Gastroesophageal sphincter (tissue), 4 donors: ENCODE measurements at regions not wholly inside any gene's neighbourhood (a gene's known extent, or its start where the extent isn't known, plus 50 kb on each side); places are given as distances from the start of the nearest gene placed in this dataset.

Experiments used
- ATAC-seq: fragments of 150-250 bp; one replicate; pipeline ENCODE4 v1.9.1; 2016; ENCODE audit warnings: mild to moderate bottlenecking, moderate library complexity
- H3K27ac ChIP-seq, 4 donors: fragments of 200-600 bp; sonication (generic) in 3 of 4; 1 replicate in 3 of 4; 2 replicates in 1 of 4; pipeline ENCODE4 v1.5.1; 2016 to 2019
- H3K27me3 ChIP-seq: fragments of 200-600 bp; sonication (generic); one replicate; pipeline ENCODE4 v1.5.1; 2019
- H3K36me3 ChIP-seq, 2 donors: fragments of 200-600 bp; sonication (generic); one replicate each; pipeline ENCODE4 v1.5.1; 2019; ENCODE audit warnings: control low read depth in 1 of 2
- H3K4me1 ChIP-seq, 3 donors: fragments of 200-600 bp; sonication (generic); 1 replicate in 2 of 3; 2 replicates in 1 of 3; pipeline ENCODE4 v1.5.1; 2016 to 2019; ENCODE audit warnings: control low read depth in 2 of 3
- H3K4me3 ChIP-seq, 2 donors: fragments of 200-600 bp; sonication (generic); one replicate each; pipeline ENCODE4 v1.5.1; 2019; ENCODE audit warnings: mild to moderate bottlenecking in 1 of 2, moderate library complexity in 1 of 2
- H3K9me3 ChIP-seq, 3 donors: fragments of 200-600 bp; sonication (generic); one replicate each; pipeline ENCODE4 v1.5.1; 2017 to 2019; ENCODE audit warnings: control low read depth in 2 of 3
- EP300 ChIP-seq: sonication (generic); formaldehyde crosslinking; IDR thresholded peaks from one replicate; pipeline ENCODE4 v1.6.1; 2017; ENCODE audit warnings: antibody characterized with exemption, mild to moderate bottlenecking
- POLR2A ChIP-seq, 2 donors: fragments of 450-650 bp; IDR thresholded peaks; one replicate each; pipeline ENCODE4 v1.6.1; 2017; ENCODE audit warnings: antibody characterized with exemption in 2 of 2, mild to moderate bottlenecking in 2 of 2, moderate library complexity in 1 of 2
- POLR2AphosphoS5 ChIP-seq: sonication (generic); formaldehyde crosslinking; IDR thresholded peaks from one replicate; pipeline ENCODE4 v1.6.1; 2017; ENCODE audit warnings: antibody characterized with exemption
- WGBS, 2 donors: methylation state at CpG; one replicate each; pipeline ENCODE4 v1.1.5; 2018; ENCODE audit warnings: low coverage in 1 of 2; 5-methylcytosine and 5-hydroxymethylcytosine counted together
- TF ChIP-seq, protein P1 (sequence below), 4 experiments: fragments of 200-600 bp in 2 of 4; fragments of 450-650 bp in 2 of 4; sonication (generic) in 1 of 4; IDR thresholded peaks; one replicate each; pipeline ENCODE4 v1.5.1; 2017 to 2019; ENCODE audit warnings: antibody characterized with exemption in 4 of 4, mild to moderate bottlenecking in 2 of 4, moderate library complexity in 2 of 4

DNA sequence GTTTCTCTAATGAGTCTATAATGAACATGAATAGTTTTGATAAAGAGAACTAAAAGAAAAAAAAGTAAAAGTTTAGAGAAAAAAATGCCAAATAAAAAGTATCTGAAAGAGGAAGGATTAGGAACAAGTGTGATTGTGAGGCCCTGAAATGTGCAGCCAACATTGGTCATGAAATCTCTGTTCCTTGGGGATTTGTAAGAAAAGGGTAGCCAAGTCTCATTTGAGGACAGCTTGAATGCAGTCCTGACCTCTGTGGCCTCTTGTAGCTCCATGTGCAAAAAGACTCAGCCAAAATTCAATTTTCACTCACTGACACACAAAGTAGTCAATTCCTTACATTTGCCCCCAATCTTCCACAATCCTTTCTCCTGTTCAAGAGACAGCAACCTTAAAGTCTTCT is 167.9 kb downstream of the KLF12 start:
- no peak for ATAC-seq
- Histone ChIP-seq H3K27me3 (no peaks in the 10 kb centered on the region), H3K4me1 (peaks cover 0 to 44% (median 4%) of the 10 kb centered on the region in 3 donors), H3K36me3 (no peaks in the 10 kb centered on the region), H3K4me3 (no peak overlapping the region), H3K9me3 (no peaks in the 10 kb centered on the region), H3K27ac (no peak overlapping the region)
- TF ChIP-seq EP300 (no peak), POLR2AphosphoS5 (no peak), POLR2A (IDR thresholded peaks at IDR 0.05) (no peak)

DNA sequence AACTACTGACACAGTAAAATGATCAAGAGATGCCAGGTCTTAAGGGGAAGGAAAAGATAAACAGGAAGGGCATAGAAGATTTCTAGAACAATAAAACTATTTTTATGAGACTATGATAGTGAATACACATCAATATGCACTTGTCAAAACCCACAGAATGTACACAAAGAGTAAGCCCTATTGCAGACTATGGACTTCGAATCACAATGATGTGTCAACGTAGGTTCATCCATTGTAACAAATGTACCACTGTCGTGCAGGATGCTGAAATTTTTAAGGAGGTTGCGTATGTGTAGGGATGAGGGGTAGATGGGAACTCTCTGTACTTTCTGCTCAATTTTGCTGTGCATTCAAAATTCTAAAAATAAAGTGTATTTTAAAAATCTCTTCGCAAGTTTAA is 171.9 kb downstream of the KLF12 start:
- Histone ChIP-seq H3K4me1 (peaks cover 0 to 34% (median 4%) of the 10 kb centered on the region in 3 donors), H3K9me3 (no peaks in the 10 kb centered on the region), H3K36me3 (no peaks in the 10 kb centered on the region), H3K27me3 (no peaks in the 10 kb centered on the region), H3K4me3 (no peak overlapping the region), H3K27ac (no peak overlapping the region)
- no peak for ATAC-seq
- 80 to 82% methylated on average over 5 of the region's 5 CpGs for WGBS, 2 donors
- TF ChIP-seq POLR2AphosphoS5 (no peak), POLR2A (IDR thresholded peaks at IDR 0.05) (no peak), EP300 (no peak)
- TF ChIP-seq, protein P1, sequence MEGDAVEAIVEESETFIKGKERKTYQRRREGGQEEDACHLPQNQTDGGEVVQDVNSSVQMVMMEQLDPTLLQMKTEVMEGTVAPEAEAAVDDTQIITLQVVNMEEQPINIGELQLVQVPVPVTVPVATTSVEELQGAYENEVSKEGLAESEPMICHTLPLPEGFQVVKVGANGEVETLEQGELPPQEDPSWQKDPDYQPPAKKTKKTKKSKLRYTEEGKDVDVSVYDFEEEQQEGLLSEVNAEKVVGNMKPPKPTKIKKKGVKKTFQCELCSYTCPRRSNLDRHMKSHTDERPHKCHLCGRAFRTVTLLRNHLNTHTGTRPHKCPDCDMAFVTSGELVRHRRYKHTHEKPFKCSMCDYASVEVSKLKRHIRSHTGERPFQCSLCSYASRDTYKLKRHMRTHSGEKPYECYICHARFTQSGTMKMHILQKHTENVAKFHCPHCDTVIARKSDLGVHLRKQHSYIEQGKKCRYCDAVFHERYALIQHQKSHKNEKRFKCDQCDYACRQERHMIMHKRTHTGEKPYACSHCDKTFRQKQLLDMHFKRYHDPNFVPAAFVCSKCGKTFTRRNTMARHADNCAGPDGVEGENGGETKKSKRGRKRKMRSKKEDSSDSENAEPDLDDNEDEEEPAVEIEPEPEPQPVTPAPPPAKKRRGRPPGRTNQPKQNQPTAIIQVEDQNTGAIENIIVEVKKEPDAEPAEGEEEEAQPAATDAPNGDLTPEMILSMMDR (IDR thresholded peaks at IDR 0.05) = no peak

DNA sequence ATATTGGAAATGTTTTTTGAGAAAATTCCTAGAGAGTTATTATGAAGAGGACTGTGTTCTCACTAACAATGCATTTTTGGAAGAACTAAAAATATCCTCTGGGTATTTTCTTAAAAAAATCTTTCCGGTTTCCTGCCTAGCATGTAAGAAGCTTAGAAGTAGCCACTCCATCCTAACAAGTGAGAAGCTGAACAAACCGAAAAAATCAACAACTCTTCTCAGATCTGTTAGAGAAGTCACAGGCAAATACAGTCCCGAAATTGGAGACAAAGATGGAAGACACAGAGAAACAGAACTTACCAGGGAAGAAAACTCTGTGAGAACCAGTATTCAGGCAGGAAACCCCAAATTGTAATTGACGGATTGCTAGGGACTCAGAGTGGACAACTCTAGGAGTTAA is 173.0 kb downstream of the KLF12 start:
- H3K4me1 ChIP-seq = peaks cover 0 to 24% (median under 1%) of the 10 kb centered on the region in 3 donors
- H3K27me3 ChIP-seq = no peaks in the 10 kb centered on the region
- TF ChIP-seq, protein P1 (IDR thresholded peaks at IDR 0.05) = no peak
- no peak for TF ChIP-seq EP300
- TF ChIP-seq POLR2A (IDR thresholded peaks at IDR 0.05) = no peak
- TF ChIP-seq POLR2AphosphoS5 = no peak
- no peaks in the 10 kb centered on the region for H3K9me3 ChIP-seq
- 61 to 72% methylated on average over 4 of the region's 4 CpGs for WGBS, 2 donors
- no peaks in the 10 kb centered on the region for H3K36me3 ChIP-seq
- H3K27ac ChIP-seq = no peak overlapping the region
- no peak overlapping the region for H3K4me3 ChIP-seq
- ATAC-seq = no peak

DNA sequence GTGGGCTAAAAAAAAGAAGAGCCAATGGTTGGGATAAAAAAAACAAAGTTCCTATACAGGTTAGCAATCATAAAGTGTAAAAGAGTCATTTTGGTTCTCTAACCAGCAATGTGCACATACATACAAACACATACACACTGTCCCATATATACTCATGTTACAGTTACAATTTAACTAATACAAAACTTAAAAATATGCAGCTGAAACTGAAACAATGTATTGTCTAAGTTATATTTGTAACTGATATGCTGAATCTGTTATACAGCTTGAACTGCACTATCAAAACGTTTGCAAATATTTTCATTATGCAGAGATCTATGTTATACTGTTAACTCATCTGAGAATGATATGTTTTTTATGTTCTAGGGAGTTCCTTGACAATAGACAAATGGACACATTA is 173.7 kb downstream of the KLF12 start:
- H3K27ac ChIP-seq = no peak overlapping the region
- WGBS, 2 donors = 46 to 59% methylated on average over 1 of the region's 1 CpG
- H3K36me3 ChIP-seq = no peaks in the 10 kb centered on the region
- no peak for ATAC-seq
- H3K9me3 ChIP-seq = no peaks in the 10 kb centered on the region
- H3K27me3 ChIP-seq = no peaks in the 10 kb centered on the region
- no peak overlapping the region for H3K4me3 ChIP-seq
- peaks cover 0 to 24% (median 2%) of the 10 kb centered on the region in 3 donors for H3K4me1 ChIP-seq
- TF ChIP-seq POLR2AphosphoS5 (no peak), EP300 (no peak), POLR2A (IDR thresholded peaks at IDR 0.05) (no peak)
- TF ChIP-seq, protein P1 (IDR thresholded peaks at IDR 0.05) = no peak

DNA sequence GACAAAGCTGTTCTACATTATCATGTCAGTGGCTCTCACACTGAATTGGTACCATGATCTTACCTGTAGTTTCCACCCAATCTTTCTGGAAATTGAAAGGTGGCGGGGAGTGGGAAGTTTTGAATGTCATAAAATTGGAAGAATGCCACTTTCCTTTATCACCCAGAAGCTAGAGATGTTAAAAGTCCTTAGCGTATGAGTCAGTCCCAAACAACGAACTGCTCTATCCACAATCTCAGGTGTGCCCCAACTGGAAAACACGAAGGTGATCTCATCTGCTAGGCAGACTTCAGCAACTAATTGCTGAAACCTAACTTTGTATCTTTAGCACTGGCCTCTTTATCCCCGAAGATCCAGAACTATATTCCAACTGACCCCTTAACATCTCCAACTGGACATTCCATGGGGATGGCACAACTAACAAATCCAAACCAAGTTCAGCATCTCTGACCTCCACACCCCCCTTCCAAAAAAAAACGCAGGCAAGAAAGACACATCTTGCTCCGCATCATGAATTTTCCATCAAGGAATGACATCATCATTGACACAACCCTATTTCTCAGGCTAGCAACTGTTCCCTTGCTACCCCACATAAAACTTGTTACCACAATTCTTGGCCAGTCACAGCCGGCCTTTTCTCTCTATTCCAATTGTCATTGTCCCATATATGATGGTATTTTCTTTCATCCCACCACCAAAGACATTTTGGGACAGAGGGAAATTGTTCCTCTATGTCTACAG is 175.4 kb downstream of the KLF12 start:
- H3K27me3 ChIP-seq = no peaks in the 10 kb centered on the region
- TF ChIP-seq EP300 (no peak), POLR2A (IDR thresholded peaks at IDR 0.05) (no peak), POLR2AphosphoS5 (no peak)
- TF ChIP-seq, protein P1 (IDR thresholded peaks at IDR 0.05) = no peak

More for the DNA sequence above, 175.4 kb downstream of the KLF12 start:
- Histone ChIP-seq H3K4me1 (peaks cover 0 to 20% (median 2%) of the 10 kb centered on the region in 3 donors), H3K9me3 (no peaks in the 10 kb centered on the region), H3K27ac (no peak overlapping the region), H3K36me3 (no peaks in the 10 kb centered on the region), H3K4me3 (no peak overlapping the region)
- 84 to 89% methylated on average over 7 to 8 of the region's 8 CpGs for WGBS, 2 donors
- no peak for ATAC-seq
